ENCODE measurements at regions not wholly inside any gene's neighbourhood (a gene's known extent, or its start where the extent isn't known, plus 50 kb on each side); places are given as distances from the start of the nearest gene placed in this dataset.

DNA sequence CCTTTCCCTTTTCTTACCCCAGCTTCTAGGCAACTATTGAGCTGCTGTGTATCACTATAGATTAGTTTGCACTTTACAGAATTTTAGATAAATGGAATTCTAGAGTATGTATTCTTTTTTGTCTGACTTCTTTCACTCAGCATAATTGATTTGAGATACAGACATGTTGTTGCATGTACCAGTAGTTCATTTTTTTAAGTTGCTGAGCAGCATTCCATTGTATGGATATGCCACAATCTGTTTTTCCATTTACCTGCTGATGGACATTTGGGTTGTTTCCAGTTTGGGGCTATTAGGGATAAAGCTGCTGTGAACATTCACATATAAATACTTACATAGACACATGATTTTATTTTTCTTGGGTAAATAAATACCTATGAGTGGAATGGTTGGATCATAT lies 135.7 kb downstream of the IGF1 start:
- Mint-ChIP-seq H3K4me3 (no peak overlapping the region), H3K9me3 (no peaks in the 10 kb centered on the region), H3K36me3 (ENCODE audit: low read depth) (no peaks in the 10 kb centered on the region), H3K27ac (ENCODE audit: unreplicated experiment) (no peak overlapping the region), H3K4me1 (no peaks in the 10 kb centered on the region), H3K27me3 (ENCODE audit: low read depth) (no peaks in the 10 kb centered on the region)
- no peak for DNase-seq (ENCODE audit: low read depth, low spot score)
- TF ChIP-seq, protein P1, sequence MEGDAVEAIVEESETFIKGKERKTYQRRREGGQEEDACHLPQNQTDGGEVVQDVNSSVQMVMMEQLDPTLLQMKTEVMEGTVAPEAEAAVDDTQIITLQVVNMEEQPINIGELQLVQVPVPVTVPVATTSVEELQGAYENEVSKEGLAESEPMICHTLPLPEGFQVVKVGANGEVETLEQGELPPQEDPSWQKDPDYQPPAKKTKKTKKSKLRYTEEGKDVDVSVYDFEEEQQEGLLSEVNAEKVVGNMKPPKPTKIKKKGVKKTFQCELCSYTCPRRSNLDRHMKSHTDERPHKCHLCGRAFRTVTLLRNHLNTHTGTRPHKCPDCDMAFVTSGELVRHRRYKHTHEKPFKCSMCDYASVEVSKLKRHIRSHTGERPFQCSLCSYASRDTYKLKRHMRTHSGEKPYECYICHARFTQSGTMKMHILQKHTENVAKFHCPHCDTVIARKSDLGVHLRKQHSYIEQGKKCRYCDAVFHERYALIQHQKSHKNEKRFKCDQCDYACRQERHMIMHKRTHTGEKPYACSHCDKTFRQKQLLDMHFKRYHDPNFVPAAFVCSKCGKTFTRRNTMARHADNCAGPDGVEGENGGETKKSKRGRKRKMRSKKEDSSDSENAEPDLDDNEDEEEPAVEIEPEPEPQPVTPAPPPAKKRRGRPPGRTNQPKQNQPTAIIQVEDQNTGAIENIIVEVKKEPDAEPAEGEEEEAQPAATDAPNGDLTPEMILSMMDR (conservative IDR thresholded peaks at IDR 0.05): no peak

DNA sequence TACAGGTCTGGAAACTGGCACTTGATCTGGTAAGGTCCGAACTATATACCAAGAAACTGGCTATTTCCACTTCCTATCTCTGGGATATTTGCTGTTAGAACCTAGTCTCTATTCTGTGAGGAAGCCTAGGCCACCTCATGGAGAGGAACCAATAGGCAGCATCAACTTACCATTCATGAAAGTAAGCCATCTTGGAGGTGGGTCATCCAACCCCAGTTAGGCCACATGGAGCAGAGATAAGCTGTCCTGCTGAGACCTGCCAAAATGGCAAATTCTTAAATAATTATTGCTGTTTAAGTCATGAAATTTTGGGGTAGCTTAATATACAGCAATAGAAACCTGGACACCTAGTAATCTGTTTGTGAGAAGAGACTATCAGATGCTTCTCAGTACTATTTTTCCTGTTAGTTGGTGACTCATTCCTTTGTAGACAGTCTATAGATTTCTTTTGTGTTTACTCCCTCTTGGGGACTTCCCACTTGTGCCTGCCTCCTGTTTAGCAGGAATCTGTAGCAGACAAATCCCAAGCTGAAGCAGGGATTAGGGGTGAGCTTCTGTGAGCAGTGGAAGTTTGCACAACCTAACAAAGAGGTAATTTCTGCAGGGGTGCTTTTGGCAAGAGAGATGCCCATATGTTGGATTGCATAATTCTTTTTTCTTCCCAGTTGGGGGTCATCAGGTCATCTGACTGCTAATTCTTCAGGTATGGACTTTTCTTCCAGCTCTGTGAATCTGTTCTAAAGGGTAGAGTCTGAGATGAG lies 136.8 kb downstream of the IGF1 start:
- Mint-ChIP-seq H3K4me1 (no peaks in the 10 kb centered on the region), H3K4me3 (no peak overlapping the region), H3K9me3 (no peaks in the 10 kb centered on the region), H3K27ac (ENCODE audit: unreplicated experiment) (no peak overlapping the region), H3K27me3 (ENCODE audit: low read depth) (no peaks in the 10 kb centered on the region), H3K36me3 (ENCODE audit: low read depth) (no peaks in the 10 kb centered on the region)
- DNase-seq (ENCODE audit: low read depth, low spot score): no peak
- TF ChIP-seq, protein P1 (conservative IDR thresholded peaks at IDR 0.05): no peak

DNA sequence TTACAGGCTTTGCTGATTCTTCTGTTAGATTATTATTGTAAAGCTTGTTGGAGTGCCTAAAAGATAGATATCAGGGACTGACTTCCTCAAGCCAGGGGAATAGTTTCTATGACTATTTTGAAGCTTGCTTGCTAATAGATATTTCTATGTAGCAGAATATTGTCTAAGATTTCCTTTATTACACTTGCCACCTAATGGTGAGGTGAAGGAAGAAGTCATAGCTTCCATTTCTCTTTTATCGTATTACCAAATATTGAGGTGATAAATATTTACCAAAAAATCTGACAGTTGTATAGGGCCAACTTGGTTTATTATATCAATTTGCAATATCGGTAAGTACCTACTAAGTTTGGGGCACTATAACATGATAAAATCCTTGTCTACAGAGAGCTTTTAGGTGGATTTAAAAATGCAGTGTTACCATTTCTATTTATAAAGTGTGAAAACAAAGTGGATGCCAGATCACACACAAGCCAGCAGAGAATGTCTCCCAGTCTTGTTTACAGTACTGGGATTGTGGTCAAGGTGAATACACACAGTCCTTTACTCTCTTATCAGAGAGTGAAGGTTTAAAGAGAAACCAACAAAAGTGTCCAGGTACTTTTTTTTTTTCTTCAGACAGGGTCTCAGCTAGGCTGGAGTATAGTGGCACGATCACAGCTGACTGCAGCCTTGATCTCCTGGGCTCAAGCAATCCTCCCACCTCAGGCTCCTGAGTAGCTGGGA lies 137.9 kb downstream of the IGF1 start:
- no peaks in the 10 kb centered on the region for H3K36me3 Mint-ChIP-seq (ENCODE audit: low read depth)
- no peaks in the 10 kb centered on the region for H3K4me1 Mint-ChIP-seq
- DNase-seq (ENCODE audit: low read depth, low spot score): no peak
- peaks cover 4% of the 10 kb centered on the region for H3K27me3 Mint-ChIP-seq (ENCODE audit: low read depth)
- TF ChIP-seq, protein P1 (conservative IDR thresholded peaks at IDR 0.05): no peak
- H3K27ac Mint-ChIP-seq (ENCODE audit: unreplicated experiment): no peak overlapping the region
- H3K9me3 Mint-ChIP-seq: peaks cover 2% of the 10 kb centered on the region
- no peak overlapping the region for H3K4me3 Mint-ChIP-seq

DNA sequence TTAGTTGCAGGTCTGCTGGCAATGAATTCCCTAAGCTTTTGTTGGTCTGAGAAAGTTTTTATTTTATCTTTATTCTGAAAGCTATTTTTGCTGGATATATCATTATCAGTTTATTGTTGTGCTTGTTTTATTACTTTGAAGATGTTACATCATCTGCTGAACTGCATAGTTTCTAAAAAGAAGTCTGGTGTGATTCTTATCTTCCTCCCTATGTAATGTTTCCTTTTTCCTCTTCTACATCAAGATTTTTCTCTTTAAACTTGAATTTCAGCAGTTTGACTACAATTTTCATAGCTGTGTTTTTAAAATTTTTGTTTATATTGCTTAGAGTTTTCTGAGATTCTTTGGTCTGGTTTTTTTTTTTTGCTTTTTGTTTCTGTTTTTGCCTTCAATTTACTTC lies 137.1 kb upstream of the PMCH start:
- no peaks in the 10 kb centered on the region for H3K36me3 Mint-ChIP-seq (ENCODE audit: low read depth)
- DNase-seq (ENCODE audit: low read depth, low spot score): no peak
- H3K27ac Mint-ChIP-seq (ENCODE audit: unreplicated experiment): no peak overlapping the region
- TF ChIP-seq, protein P1 (conservative IDR thresholded peaks at IDR 0.05): no peak
- peaks cover 8% of the 10 kb centered on the region for H3K27me3 Mint-ChIP-seq (ENCODE audit: low read depth)
- peaks cover 9% of the 10 kb centered on the region for H3K9me3 Mint-ChIP-seq
- H3K4me3 Mint-ChIP-seq: no peak overlapping the region
- no peaks in the 10 kb centered on the region for H3K4me1 Mint-ChIP-seq

- Mint-ChIP-seq H3K36me3 (ENCODE audit: low read depth) (no peaks in the 10 kb centered on the region), H3K4me1 (no peaks in the 10 kb centered on the region), H3K4me3 (no peak overlapping the region), H3K27ac (ENCODE audit: unreplicated experiment) (no peak overlapping the region), H3K9me3 (peaks cover 9% of the 10 kb centered on the region), H3K27me3 (ENCODE audit: low read depth) (peaks cover 9% of the 10 kb centered on the region)
- DNase-seq (ENCODE audit: low read depth, low spot score): no peak
- TF ChIP-seq, protein P1 (conservative IDR thresholded peaks at IDR 0.05): no peak
Observed at GRCh38 chr12:102331419-102331818, 133.8 kb upstream of the PMCH start.

All from neural crest cell (in vitro differentiated cells).